Stimulated activated CD8-positive, alpha-beta memory T cell treated with anti-CD3 and anti-CD28 coated beads, Interleukin-4, amount 100 ng/mL, for 24 hours (primary cell): ENCODE measurements at regions not wholly inside any gene's neighbourhood (a gene's known extent, or its start where the extent isn't known, plus 50 kb on each side); places are given as distances from the start of the nearest gene placed in this dataset.
"Not testable (repeated sequence)": the region's sequence is repeated elsewhere in the genome, so short reads cannot be mapped to it uniquely, and the experiment has no call there.

Experiments used
- DNase-seq: peaks from one replicate; pipeline ENCODE4 v3.0.0-alpha.2; 2020; ENCODE audit warnings: low read depth

GRCh38 chr13:87982400-87982799 lies 311.2 kb downstream of the SLITRK5 start:
- DNase-seq: no peak

GRCh38 chr13:87986639-87987250 lies 315.6 kb downstream of the SLITRK5 start:
- DNase-seq: no peak

GRCh38 chr13:87998081-87998480 lies 326.9 kb downstream of the SLITRK5 start:
- DNase-seq: no peak

GRCh38 chr13:87999240-87999700 lies 328.1 kb downstream of the SLITRK5 start:
- no peak for DNase-seq

- DNase-seq: no peak
These were observed 328.6 kb downstream of the SLITRK5 start for GRCh38 chr13:87999788-88000187.

- DNase-seq: no peak
These were observed 329.1 kb downstream of the SLITRK5 start for GRCh38 chr13:88000239-88000638.

- DNase-seq: no peak
These were observed 329.6 kb downstream of the SLITRK5 start for GRCh38 chr13:88000787-88001186.

GRCh38 chr13:88005188-88005587 lies 334.0 kb downstream of the SLITRK5 start:
- no peak for DNase-seq

GRCh38 chr13:88014527-88014926 lies 343.4 kb downstream of the SLITRK5 start:
- DNase-seq: no peak

GRCh38 chr13:88022431-88023208 lies 351.4 kb downstream of the SLITRK5 start:
- DNase-seq: no peak

GRCh38 chr13:88026241-88026640 lies 355.1 kb downstream of the SLITRK5 start:
- no peak for DNase-seq

- DNase-seq: no peak
These were observed 360.9 kb downstream of the SLITRK5 start for GRCh38 chr13:88031980-88032559.

GRCh38 chr13:88036205-88036604 lies 365.0 kb downstream of the SLITRK5 start:
- DNase-seq: not testable (repeated sequence)

- DNase-seq: no peak
These were observed 371.3 kb downstream of the SLITRK5 start for GRCh38 chr13:88042489-88042888.

GRCh38 chr13:88051746-88052482 lies 380.7 kb downstream of the SLITRK5 start:
- DNase-seq: no peak

GRCh38 chr13:88063741-88064140 lies 392.6 kb downstream of the SLITRK5 start:
- no peak for DNase-seq

GRCh38 chr13:88066847-88067246 lies 395.7 kb downstream of the SLITRK5 start:
- DNase-seq: no peak

- DNase-seq: no peak
These were observed 397.1 kb downstream of the SLITRK5 start for GRCh38 chr13:88068316-88068715.

GRCh38 chr13:88068975-88069374 lies 397.8 kb downstream of the SLITRK5 start:
- DNase-seq: no peak

- DNase-seq: no peak
These were observed 400.2 kb downstream of the SLITRK5 start for GRCh38 chr13:88071371-88071770.

- DNase-seq: no peak
These were observed 403.8 kb downstream of the SLITRK5 start for GRCh38 chr13:88074794-88075510.

GRCh38 chr13:88085036-88085435 lies 413.9 kb downstream of the SLITRK5 start:
- no peak for DNase-seq
